Right lobe of liver (tissue), 4 donors: ENCODE measurements at regions not wholly inside any gene's neighbourhood (a gene's known extent, or its start where the extent isn't known, plus 50 kb on each side); places are given as distances from the start of the nearest gene placed in this dataset.

Source experiments
- CTCF ChIP-seq, 4 donors: fragments of 200-600 bp in 3 of 4; fragments of 450-650 bp in 1 of 4; IDR thresholded peaks; one replicate each; pipeline versions ENCODE4 v1.5.1 to v1.8.0; 2016 to 2022; ENCODE audit warnings: antibody characterized with exemption in 4 of 4, mild to moderate bottlenecking in 2 of 4
- POLR2A ChIP-seq: fragments of 450-650 bp; IDR thresholded peaks from one replicate; pipeline ENCODE4 v1.6.1; 2017; ENCODE audit warnings: antibody characterized with exemption, mild to moderate bottlenecking
- donor health status: DM: no; HTN: no; CAD: no.
- donor health status: DM: no; HTN: no; CAD: no.
- donor health status: DM: no; HTN: yes; CAD: no.

DNA sequence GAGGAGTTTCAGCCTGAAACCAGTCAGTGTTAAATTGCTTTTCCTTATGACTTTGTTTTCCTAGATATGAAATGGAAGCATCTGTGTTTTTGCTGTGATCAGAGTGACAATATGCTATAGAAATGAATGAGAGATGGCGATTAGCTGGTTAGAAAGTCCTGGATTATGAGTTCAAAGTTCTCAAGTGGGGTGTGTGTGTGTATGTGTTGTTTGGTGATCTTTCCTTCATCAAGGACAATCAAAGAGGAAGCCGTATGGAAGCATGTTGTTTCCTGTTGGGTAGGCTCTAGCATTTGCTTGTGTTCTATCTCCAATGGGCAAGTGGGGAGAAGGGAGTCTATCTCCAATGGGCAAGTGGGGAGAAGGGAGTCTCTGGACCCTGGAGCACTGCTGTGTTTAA is 64.0 kb upstream of the STX18 start:
- TF ChIP-seq CTCF (IDR thresholded peaks at IDR 0.05) (no peak), POLR2A (no peak)
